SJCRH30 (cell line): ENCODE measurements at regions not wholly inside any gene's neighbourhood (a gene's known extent, or its start where the extent isn't known, plus 50 kb on each side); places are given as distances from the start of the nearest gene placed in this dataset.
"Not testable (repeated sequence)": the region's sequence is repeated elsewhere in the genome, so short reads cannot be mapped to it uniquely, and the experiment has no call there.

ENCODE experiments used
- DNase-seq, 2 experiments: peaks; one replicate each; pipeline ENCODE4 v3.0.0-alpha.2; 2015 to 2020
- H3K27ac ChIP-seq: fragments of 250-450 bp; sonication (Bioruptor Pico); 2 replicates; pipeline ENCODE4 v1.5.1; 2020; ENCODE audit warnings: mild to moderate bottlenecking, moderate library complexity
- H3K27me3 ChIP-seq: fragments of 250-450 bp; sonication (Bioruptor Pico); 2 replicates; pipeline ENCODE4 v1.5.1; 2020; ENCODE audit warnings: mild to moderate bottlenecking, moderate library complexity
- H3K36me3 ChIP-seq: fragments of 250-450 bp; sonication (Bioruptor Pico); 2 replicates; pipeline ENCODE4 v1.5.1; 2020; ENCODE audit warnings: mild to moderate bottlenecking, moderate library complexity
- H3K4me1 ChIP-seq: fragments of 250-450 bp; sonication (Bioruptor Pico); 2 replicates; pipeline ENCODE4 v1.5.1; 2020; ENCODE audit warnings: mild to moderate bottlenecking, moderate library complexity
- H3K4me3 ChIP-seq: fragments of 250-450 bp; sonication (Bioruptor Pico); 2 replicates; pipeline ENCODE4 v1.5.1; 2020; ENCODE audit warnings: mild to moderate bottlenecking, moderate library complexity
- H3K9me3 ChIP-seq: fragments of 250-450 bp; sonication (Bioruptor Pico); replicated peaks from 2 replicates; pipeline ENCODE4 v1.5.1; 2020; ENCODE audit warnings: mild to moderate bottlenecking, moderate library complexity

DNA sequence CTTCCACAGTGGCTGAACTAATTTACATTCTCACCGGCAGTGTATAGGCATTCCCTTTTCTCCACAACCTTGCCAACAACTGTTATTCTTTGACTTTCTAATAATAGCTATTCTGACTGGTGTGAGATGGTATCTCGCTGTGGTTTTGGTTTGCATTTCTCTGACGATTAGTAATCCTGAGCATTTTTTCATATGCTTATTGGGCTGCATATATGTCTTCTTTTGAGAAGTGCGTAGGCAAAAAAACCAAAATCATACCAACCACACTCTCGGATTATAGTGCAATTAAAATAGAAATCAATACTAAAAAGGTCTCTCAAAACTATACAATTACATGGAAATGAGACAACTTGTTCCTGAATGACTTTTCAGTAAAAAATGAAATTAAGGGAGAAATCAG, 74.8 kb upstream of the NBPF20 start:
- not testable (repeated sequence) for H3K36me3 ChIP-seq, H3K9me3 ChIP-seq, H3K27ac ChIP-seq, DNase-seq, H3K4me3 ChIP-seq, H3K4me1 ChIP-seq, H3K27me3 ChIP-seq

DNA sequence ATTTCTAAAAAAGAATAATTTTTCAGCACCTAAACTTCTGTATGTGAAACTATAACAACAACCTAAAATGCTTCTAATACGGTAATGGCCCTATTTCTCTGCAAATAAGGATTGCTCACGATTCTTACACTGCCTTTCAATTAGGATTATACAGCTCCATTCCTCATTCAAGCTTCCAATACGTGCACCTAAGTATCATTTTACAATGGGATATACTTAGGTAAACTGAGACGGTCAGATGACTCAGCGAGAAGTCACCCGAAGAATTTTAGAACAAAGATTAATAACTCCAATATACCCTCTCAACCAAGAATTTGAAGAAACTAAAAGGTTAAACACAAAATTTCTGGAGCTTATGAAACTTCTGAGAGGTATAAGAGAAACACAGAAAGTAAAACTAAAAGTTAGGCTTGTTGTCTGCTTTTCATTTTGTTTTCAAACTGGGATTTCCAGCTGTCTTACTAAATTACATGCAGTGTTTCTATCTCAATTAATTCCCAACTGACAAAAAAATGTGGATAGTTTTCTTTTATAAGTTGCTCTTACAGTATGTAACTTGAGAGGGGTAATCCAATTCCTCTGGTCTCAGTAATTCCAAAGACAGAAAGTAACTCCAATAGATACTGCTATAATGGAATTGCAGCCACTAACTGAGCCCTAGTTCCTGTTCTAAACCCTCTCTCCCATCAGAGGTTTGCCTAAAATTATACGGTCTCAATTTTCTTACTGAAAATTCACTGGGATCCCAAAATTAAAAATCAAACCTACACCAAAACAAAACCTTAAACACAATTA, 69.9 kb upstream of the NBPF20 start:
- not testable (repeated sequence) for H3K4me1 ChIP-seq, H3K27me3 ChIP-seq, H3K36me3 ChIP-seq, H3K9me3 ChIP-seq, H3K4me3 ChIP-seq, DNase-seq, H3K27ac ChIP-seq

DNA sequence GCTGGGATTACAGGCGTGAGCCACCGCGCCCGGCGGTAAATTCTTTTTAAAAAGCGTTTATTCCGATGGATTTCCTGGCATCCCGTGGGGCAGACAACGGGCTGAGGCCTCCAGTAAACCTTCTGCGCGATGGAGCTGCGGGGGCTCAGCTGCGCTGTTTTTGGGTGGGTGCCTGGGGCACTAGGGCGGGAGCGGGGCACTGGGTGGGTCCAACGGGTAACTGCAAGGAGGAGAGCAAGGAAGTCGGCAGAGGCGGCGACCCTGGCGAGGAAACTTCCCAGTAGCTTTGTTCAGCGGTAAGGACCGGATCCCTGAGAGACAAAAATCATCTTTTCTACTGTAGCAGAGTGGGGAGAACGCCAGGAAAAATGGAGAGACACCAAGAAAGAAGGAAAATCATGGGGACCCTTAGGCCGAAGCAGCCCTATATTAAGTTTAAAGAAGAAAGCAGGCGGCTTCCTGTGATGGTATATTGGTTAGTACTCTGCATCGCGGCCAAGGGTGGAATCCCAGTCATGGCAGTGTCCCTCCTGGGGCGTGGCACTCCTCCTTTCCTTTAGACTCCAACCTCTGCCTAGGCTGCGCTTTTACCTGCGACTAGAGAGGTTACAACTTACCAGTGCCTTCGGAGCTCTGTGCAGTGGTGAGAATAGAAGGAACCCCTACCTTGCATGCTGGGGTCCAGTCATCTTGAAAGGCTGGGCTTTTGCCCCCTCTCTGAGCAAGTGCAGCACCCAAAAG, 63.0 kb upstream of the NBPF20 start:
- H3K36me3 ChIP-seq, DNase-seq, H3K27me3 ChIP-seq, H3K4me1 ChIP-seq, H3K9me3 ChIP-seq, H3K4me3 ChIP-seq, H3K27ac ChIP-seq: not testable (repeated sequence)

DNA sequence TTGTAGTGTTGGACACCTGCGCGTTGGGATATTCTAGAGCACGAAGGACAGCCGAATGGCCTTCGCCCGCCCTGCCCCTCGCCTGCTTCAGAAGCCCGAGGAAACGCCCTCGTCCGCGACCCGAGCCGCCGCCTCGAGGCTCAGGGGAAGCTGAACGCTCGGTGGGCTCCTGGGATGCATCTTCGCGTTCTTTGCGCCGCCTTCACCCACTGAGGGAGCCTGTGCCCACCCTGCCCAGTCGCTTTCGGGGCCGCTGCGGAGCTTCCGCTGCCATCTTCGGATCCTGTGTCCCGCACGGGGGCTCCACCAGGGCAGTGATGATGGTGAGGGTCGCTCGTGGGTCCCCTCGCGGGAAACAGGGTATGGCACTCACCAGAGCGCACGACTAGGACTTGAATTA, 61.8 kb upstream of the NBPF20 start:
- H3K27ac ChIP-seq, H3K27me3 ChIP-seq, H3K4me3 ChIP-seq, H3K36me3 ChIP-seq, H3K4me1 ChIP-seq, DNase-seq, H3K9me3 ChIP-seq: not testable (repeated sequence)

DNA sequence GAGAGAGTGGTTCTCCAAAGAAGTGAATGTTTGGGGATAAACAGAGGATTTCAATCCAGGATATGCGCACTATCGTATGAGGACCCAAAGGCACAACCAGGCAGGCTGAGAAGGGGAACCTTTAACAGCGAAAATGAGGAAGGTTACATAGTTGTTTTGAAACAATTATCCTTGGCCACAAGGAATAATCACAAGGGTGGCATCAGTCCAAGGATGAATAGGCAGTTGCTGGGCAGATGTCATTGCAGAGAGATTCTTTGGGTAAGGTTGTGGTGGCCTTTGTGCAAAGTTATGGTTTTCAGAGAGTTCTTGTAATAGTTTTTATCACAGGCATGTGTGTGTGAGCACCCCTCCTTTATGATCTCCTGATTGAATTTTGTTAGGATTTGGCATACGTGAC, 58.9 kb upstream of the NBPF20 start:
- not testable (repeated sequence) for H3K9me3 ChIP-seq, H3K36me3 ChIP-seq, H3K27me3 ChIP-seq, H3K4me1 ChIP-seq, DNase-seq, H3K4me3 ChIP-seq, H3K27ac ChIP-seq

DNA sequence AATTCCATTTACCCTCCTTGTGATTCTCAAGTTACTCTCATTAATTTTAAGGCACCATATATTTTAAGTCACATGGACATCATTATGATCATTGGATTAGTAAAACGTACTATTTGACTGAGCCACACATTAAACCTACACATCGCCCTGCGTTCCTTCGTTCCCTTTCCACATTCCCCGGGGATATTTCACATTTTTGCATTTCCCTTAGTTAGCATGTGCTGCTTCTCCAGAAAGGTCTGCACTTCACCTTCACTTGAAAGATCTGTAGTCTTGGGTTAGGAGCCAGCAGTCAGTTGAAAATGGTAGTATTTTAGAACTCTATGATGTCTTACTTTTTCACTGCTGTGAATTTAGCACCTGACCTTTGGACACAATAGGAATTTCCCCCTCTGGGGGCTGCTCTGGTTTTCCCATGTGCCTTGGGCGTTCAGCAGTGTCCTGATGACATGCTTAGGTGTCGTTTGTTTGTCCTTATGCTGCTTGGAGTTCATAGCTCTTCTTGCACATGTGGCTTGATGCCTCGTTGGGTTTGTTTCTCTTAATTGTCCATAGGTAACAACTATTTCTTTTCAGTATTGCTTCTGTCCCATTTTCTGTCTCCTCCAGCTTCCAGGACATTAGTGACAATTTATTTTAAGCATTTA, 56.9 kb upstream of the NBPF20 start:
- not testable (repeated sequence) for H3K27me3 ChIP-seq, H3K4me1 ChIP-seq, H3K36me3 ChIP-seq, H3K9me3 ChIP-seq, DNase-seq, H3K4me3 ChIP-seq, H3K27ac ChIP-seq

DNA sequence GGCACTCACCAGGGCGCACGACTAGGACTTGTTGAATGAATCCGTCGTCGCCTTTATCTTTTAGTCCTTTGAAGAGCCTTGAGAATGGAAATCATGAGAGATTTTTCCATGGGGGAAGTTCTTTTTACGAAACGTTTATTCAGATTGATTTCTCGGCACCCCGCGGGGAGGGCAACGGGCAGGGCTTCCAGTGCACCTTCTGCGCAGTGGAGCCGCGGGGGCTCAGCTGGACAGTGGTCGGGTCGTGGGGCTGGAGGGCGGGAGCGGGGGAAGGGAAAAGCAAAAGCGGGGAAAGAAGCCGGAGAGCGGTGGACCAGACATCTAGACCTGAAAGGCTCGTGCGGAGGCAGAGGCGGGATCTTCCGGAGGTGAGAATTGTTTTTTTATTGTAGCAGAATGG, 50.6 kb upstream of the NBPF20 start:
- H3K27me3 ChIP-seq, H3K9me3 ChIP-seq, H3K36me3 ChIP-seq, H3K27ac ChIP-seq, H3K4me1 ChIP-seq, DNase-seq, H3K4me3 ChIP-seq: not testable (repeated sequence)

DNA sequence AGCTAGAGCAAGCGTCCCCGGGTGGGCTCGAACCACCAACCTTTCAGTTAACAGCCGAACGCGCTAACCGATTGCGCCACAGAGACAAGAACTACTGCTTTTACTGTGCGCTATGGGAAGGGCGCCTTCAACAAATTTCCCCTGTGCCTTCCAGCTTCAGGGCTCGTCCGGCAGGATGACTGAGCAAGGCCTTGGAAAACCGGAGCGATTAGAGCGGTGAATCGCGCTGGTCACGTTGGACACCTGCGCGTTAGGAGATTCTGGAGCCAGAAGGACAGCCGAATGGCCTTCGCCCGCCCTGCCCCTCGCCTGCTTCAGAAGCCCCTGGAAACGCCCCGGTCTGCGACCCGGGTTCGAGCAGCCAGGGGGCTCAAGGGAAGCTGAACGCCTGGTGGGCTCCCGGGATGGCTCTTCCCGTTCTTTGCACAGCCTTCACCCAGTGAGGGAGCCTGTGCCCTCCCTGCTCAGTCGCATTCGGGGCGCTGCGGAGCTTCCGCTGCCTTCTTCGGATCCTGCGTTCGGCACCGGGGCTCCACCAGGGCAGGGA, 50.0 kb upstream of the NBPF20 start:
- not testable (repeated sequence) for H3K9me3 ChIP-seq, H3K4me1 ChIP-seq, H3K27ac ChIP-seq, H3K4me3 ChIP-seq, H3K36me3 ChIP-seq, H3K27me3 ChIP-seq, DNase-seq
